ENCODE measurements at regions not wholly inside any gene's neighbourhood (a gene's known extent, or its start where the extent isn't known, plus 50 kb on each side); places are given as distances from the start of the nearest gene placed in this dataset.

- DNase-seq = no peak
These were observed 714.4 kb upstream of the ARPP21 start for GRCh38 chr3:34924961-34925360.

GRCh38 chr3:34925851-34926250, 713.5 kb upstream of the ARPP21 start:
- DNase-seq = no peak

- no peak for DNase-seq
These were observed 710.3 kb upstream of the ARPP21 start for GRCh38 chr3:34929036-34929435.

GRCh38 chr3:34934660-34935059, 704.7 kb upstream of the ARPP21 start:
- no peak for DNase-seq

- DNase-seq = no peak
These were observed 700.5 kb upstream of the ARPP21 start for GRCh38 chr3:34938784-34939183.

- no peak for DNase-seq
These were observed 697.1 kb upstream of the ARPP21 start for GRCh38 chr3:34942256-34942655.

GRCh38 chr3:34947834-34948233, 691.5 kb upstream of the ARPP21 start:
- no peak for DNase-seq

GRCh38 chr3:34948517-34948916, 690.8 kb upstream of the ARPP21 start:
- no peak for DNase-seq

- no peak for DNase-seq
These were observed 683.6 kb upstream of the ARPP21 start for GRCh38 chr3:34955680-34956079.

- DNase-seq = no peak
These were observed 682.8 kb upstream of the ARPP21 start for GRCh38 chr3:34956511-34956910.

GRCh38 chr3:34957677-34958076, 681.6 kb upstream of the ARPP21 start:
- DNase-seq = no peak

GRCh38 chr3:34969513-34969912, 669.8 kb upstream of the ARPP21 start:
- no peak for DNase-seq

- no peak for DNase-seq
These were observed 666.8 kb upstream of the ARPP21 start for GRCh38 chr3:34972481-34972880.

GRCh38 chr3:34973586-34973985, 665.7 kb upstream of the ARPP21 start:
- no peak for DNase-seq

- no peak for DNase-seq
These were observed 655.7 kb upstream of the ARPP21 start for GRCh38 chr3:34983631-34984030.

GRCh38 chr3:34988296-34988695, 651.0 kb upstream of the ARPP21 start:
- DNase-seq = no peak

- DNase-seq = no peak
These were observed 643.4 kb upstream of the ARPP21 start for GRCh38 chr3:34995796-34996430.

- no peak for DNase-seq
These were observed 640.4 kb upstream of the ARPP21 start for GRCh38 chr3:34998902-34999301.

GRCh38 chr3:35012214-35012613, 627.1 kb upstream of the ARPP21 start:
- DNase-seq = no peak

GRCh38 chr3:35028157-35028556, 611.2 kb upstream of the ARPP21 start:
- DNase-seq = no peak

GRCh38 chr3:35042210-35042991, 596.9 kb upstream of the ARPP21 start:
- no peak for DNase-seq

- DNase-seq = no peak
These were observed 596.3 kb upstream of the ARPP21 start for GRCh38 chr3:35043040-35043439.

- no peak for DNase-seq
These were observed 595.1 kb upstream of the ARPP21 start for GRCh38 chr3:35044190-35044589.

- DNase-seq = no peak
These were observed 594.2 kb upstream of the ARPP21 start for GRCh38 chr3:35045118-35045517.

- DNase-seq = no peak
These were observed 574.6 kb upstream of the ARPP21 start for GRCh38 chr3:35064761-35065160.
